GM12865 (cell line): ENCODE measurements at regions not wholly inside any gene's neighbourhood (a gene's known extent, or its start where the extent isn't known, plus 50 kb on each side); places are given as distances from the start of the nearest gene placed in this dataset.

Experiments
- DNase-seq: peaks from one replicate; pipeline ENCODE4 v3.0.0; 2010; ENCODE audit warnings: low read depth
- H3K4me3 ChIP-seq: 2 replicates; pipeline ENCODE4 v1.5.1; 2011; ENCODE audit warnings: mild to moderate bottlenecking, low read depth, low read length, control low read depth
- CTCF ChIP-seq: IDR thresholded peaks from 2 replicates; pipeline ENCODE4 v1.5.1; 2011; ENCODE audit warnings: low read length, control low read depth, low read depth, inconsistent platforms; ENCODE audit not compliant: insufficient read depth; ENCODE audit errors: missing control alignments

GRCh38 chr16:35386619-35387018 lies 1927.2 kb downstream of the TP53TG3F start:
- no peak for TF ChIP-seq CTCF
- H3K4me3 ChIP-seq, result no peak overlapping the region
- DNase-seq, result no peak

GRCh38 chr16:35391328-35391727 lies 1931.9 kb downstream of the TP53TG3F start:
- H3K4me3 ChIP-seq, result no peak overlapping the region
- peak; percentile 69 for DNase-seq
- peak; percentile 36 for TF ChIP-seq CTCF

- H3K4me3 ChIP-seq, result no peak overlapping the region
- TF ChIP-seq CTCF, result no peak
- no peak for DNase-seq
Observed at GRCh38 chr16:35398180-35398579, 1938.8 kb downstream of the TP53TG3F start.

- no peak overlapping the region for H3K4me3 ChIP-seq
- TF ChIP-seq CTCF, result no peak
- DNase-seq, result no peak
Observed at GRCh38 chr16:35399133-35399532, 1939.7 kb downstream of the TP53TG3F start.

- no peak for DNase-seq
- no peak for TF ChIP-seq CTCF
- no peak overlapping the region for H3K4me3 ChIP-seq
Observed at GRCh38 chr16:35404273-35404672, 1944.9 kb downstream of the TP53TG3F start.

- TF ChIP-seq CTCF, result no peak
- no peak for DNase-seq
- H3K4me3 ChIP-seq, result no peak overlapping the region
Observed at GRCh38 chr16:35405526-35405925, 1946.1 kb downstream of the TP53TG3F start.

- TF ChIP-seq CTCF, result no peak
- H3K4me3 ChIP-seq, result no peak overlapping the region
- DNase-seq, result no peak
Observed at GRCh38 chr16:35409503-35409902, 1950.1 kb downstream of the TP53TG3F start.
